Posterior cingulate gyrus (tissue), 11 donors: ENCODE measurements at regions not wholly inside any gene's neighbourhood (a gene's known extent, or its start where the extent isn't known, plus 50 kb on each side); places are given as distances from the start of the nearest gene placed in this dataset.
"Not testable (repeated sequence)": the region's sequence is repeated elsewhere in the genome, so short reads cannot be mapped to it uniquely, and the experiment has no call there.

Experiments used
- DNase-seq, 10 donors: peaks; one replicate each; pipeline versions ENCODE4 v3.0.0 to v3.0.0-alpha.2; 2020 to 2021; ENCODE audit warnings: mixed read lengths in 3 of 10
- intact Hi-C: fragments of 100-400 bp; cut with DNase I; formaldehyde crosslinking; loops from one replicate; pipeline ENCODE4 v1.15.1; 2023

- intact Hi-C loops, result no loop called here
- DNase-seq, result no peak
Measured at GRCh38 chr5:115695310-115695880, 69.6 kb upstream of the TMED7 start.

- intact Hi-C loops, result not testable (repeated sequence)
Measured at GRCh38 chr5:115691814-115692213, 66.0 kb upstream of the TMED7 start.

GRCh38 chr5:115686738-115687074 lies 60.9 kb upstream of the TMED7 start:
- no peak for DNase-seq
- intact Hi-C loops, result no loop called here

More at GRCh38 chr5:115691814-115692213, 66.0 kb upstream of the TMED7 start:
- DNase-seq, result not testable (repeated sequence)

GRCh38 chr5:115686051-115686737 lies 60.4 kb upstream of the TMED7 start:
- DNase-seq, result no peak
- intact Hi-C loops, result no loop called here

GRCh38 chr5:115685490-115685889 lies 59.7 kb upstream of the TMED7 start:
- intact Hi-C loops, result no loop called here
- no peak for DNase-seq

- intact Hi-C loops, result no loop called here
- DNase-seq, result no peak
Measured at GRCh38 chr5:115684513-115685037, 58.7 kb upstream of the TMED7 start.

- intact Hi-C loops, result no loop called here
- no peak for DNase-seq
Measured at GRCh38 chr5:115683081-115683480, 57.2 kb upstream of the TMED7 start.
